CD4-positive, CD25-positive, alpha-beta regulatory T cell (primary cell): ENCODE measurements at regions not wholly inside any gene's neighbourhood (a gene's known extent, or its start where the extent isn't known, plus 50 kb on each side); places are given as distances from the start of the nearest gene placed in this dataset.

Experiments used
- ATAC-seq, 2 donors: fragments of 150-1000 bp; cut with Tn5 transposase; one replicate each; pipeline ENCODE4 v1.10.0; 2021; ENCODE audit warnings: low read depth in 2 of 2, moderate number of reproducible peaks in 2 of 2, moderate library complexity in 1 of 2
- DNase-seq, 3 donors: peaks; one replicate each; pipeline versions ENCODE4 v3.0.0 to v3.0.0-alpha.2; 2012 to 2022; ENCODE audit warnings: mixed read lengths in 1 of 3
- H3K27ac ChIP-seq: one replicate; pipeline ENCODE4 v1.7.0; 2013; ENCODE audit warnings: mild to moderate bottlenecking, low read length; ENCODE audit not compliant: insufficient read depth, poor library complexity, severe bottlenecking
- H3K27me3 ChIP-seq: one replicate; pipeline ENCODE4 v1.7.0; 2013; ENCODE audit warnings: low read length; ENCODE audit not compliant: control insufficient read depth, insufficient read depth
- H3K36me3 ChIP-seq: one replicate; pipeline ENCODE4 v1.7.0; 2013; ENCODE audit warnings: mild to moderate bottlenecking, low read length, moderate library complexity; ENCODE audit not compliant: control insufficient read depth, insufficient read depth
- H3K4me1 ChIP-seq: 2 replicates; pipeline ENCODE4 v1.7.0; 2013; ENCODE audit warnings: mild to moderate bottlenecking, low read length; ENCODE audit not compliant: insufficient read depth, control insufficient read depth, poor library complexity, severe bottlenecking
- H3K4me3 ChIP-seq: one replicate; pipeline ENCODE4 v1.7.0; 2013; ENCODE audit warnings: low read depth, mild to moderate bottlenecking, low read length, moderate library complexity
- H3K9me3 ChIP-seq, 2 experiments: 1 replicate in 1 of 2; 2 replicates in 1 of 2; pipeline ENCODE4 v1.7.0; 2013; ENCODE audit warnings: low read length in 2 of 2, mild to moderate bottlenecking in 1 of 2, moderate library complexity in 1 of 2; ENCODE audit not compliant: control insufficient read depth in 2 of 2
- H3K27ac Mint-ChIP-seq, 3 donors: one replicate each; pipeline ENCODE4 v1.8.0; 2020 to 2022; ENCODE audit warnings: mild to moderate bottlenecking in 3 of 3, mixed read lengths in 3 of 3, moderate library complexity in 2 of 3
- H3K27me3 Mint-ChIP-seq: one replicate; pipeline ENCODE4 v1.8.0; 2022; ENCODE audit warnings: mild to moderate bottlenecking, mixed read lengths
- H3K36me3 Mint-ChIP-seq: one replicate; pipeline ENCODE4 v1.8.0; 2020; ENCODE audit warnings: mixed read lengths
- H3K4me1 Mint-ChIP-seq, 4 donors: one replicate each; pipeline ENCODE4 v1.8.0; 2020 to 2022; ENCODE audit warnings: mixed read lengths in 4 of 4, mild to moderate bottlenecking in 1 of 4
- H3K4me3 Mint-ChIP-seq, 4 donors: one replicate each; pipeline ENCODE4 v1.8.0; 2020 to 2022; ENCODE audit warnings: mild to moderate bottlenecking in 4 of 4, mixed read lengths in 4 of 4, moderate library complexity in 3 of 4
- H3K9me3 Mint-ChIP-seq, 7 donors: one replicate each; pipeline ENCODE4 v1.8.0; 2020 to 2022; ENCODE audit warnings: mixed read lengths in 7 of 7, mild to moderate bottlenecking in 3 of 7, moderate library complexity in 2 of 7

- Mint-ChIP-seq H3K4me1 (no peaks in the 10 kb centered on the region), H3K36me3 (no peaks in the 10 kb centered on the region), H3K27ac (no peak overlapping the region), H3K27me3 (peaks cover 10% of the 10 kb centered on the region), H3K9me3 (peaks cover 0 to 2% (median 0%) of the 10 kb centered on the region in 7 donors), H3K4me3 (no peak overlapping the region)
- no peaks in the 10 kb centered on the region for H3K9me3 ChIP-seq
- DNase-seq (no peak), ATAC-seq (no peak)
- no peaks in the 10 kb centered on the region for H3K27me3 ChIP-seq
- no peaks in the 10 kb centered on the region for H3K36me3 ChIP-seq
- H3K4me1 ChIP-seq: no peaks in the 10 kb centered on the region
- no peak overlapping the region for H3K4me3 ChIP-seq
- H3K27ac ChIP-seq: no peak overlapping the region
These were observed 418.6 kb downstream of the TRIB2 start for GRCh38 chr2:13135369-13135768.

DNA sequence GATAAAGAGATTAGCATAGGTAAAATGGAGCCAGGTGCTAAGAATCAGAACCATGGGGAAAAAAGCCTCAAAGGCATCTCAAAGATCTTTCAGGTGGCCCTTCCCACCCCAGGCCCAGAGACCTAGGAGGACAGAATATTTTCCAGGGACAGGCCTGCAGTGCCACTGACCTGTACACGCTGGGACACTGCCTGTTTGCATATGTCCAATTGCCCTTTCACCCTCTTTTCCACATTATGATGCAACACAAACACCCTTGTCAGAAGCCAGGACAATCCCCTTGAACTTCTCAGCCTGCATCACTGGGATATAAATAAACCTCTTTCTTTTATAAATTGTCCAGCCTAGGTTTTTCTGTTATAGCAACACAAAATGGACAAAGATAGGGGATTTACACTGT lies 419.1 kb downstream of the TRIB2 start:
- Mint-ChIP-seq H3K4me3 (no peak overlapping the region), H3K27ac (no peak overlapping the region), H3K27me3 (peaks cover 9% of the 10 kb centered on the region), H3K4me1 (no peaks in the 10 kb centered on the region), H3K9me3 (peaks cover 0 to 2% (median 0%) of the 10 kb centered on the region in 7 donors), H3K36me3 (no peaks in the 10 kb centered on the region)
- Histone ChIP-seq H3K4me3 (no peak overlapping the region), H3K9me3 (no peaks in the 10 kb centered on the region), H3K27me3 (no peaks in the 10 kb centered on the region), H3K36me3 (no peaks in the 10 kb centered on the region), H3K4me1 (no peaks in the 10 kb centered on the region), H3K27ac (no peak overlapping the region)
- DNase-seq (no peak), ATAC-seq (no peak)

- no peak overlapping the region for H3K4me3 ChIP-seq
- Mint-ChIP-seq H3K9me3 (peaks cover 0 to 5% (median 2%) of the 10 kb centered on the region in 7 donors), H3K4me1 (no peaks in the 10 kb centered on the region), H3K4me3 (no peak overlapping the region), H3K27ac (no peak overlapping the region), H3K27me3 (peaks cover 6% of the 10 kb centered on the region), H3K36me3 (no peaks in the 10 kb centered on the region)
- no peak overlapping the region for H3K27ac ChIP-seq
- H3K9me3 ChIP-seq: no peaks in the 10 kb centered on the region
- no peak for ATAC-seq
- no peaks in the 10 kb centered on the region for H3K4me1 ChIP-seq
- no peaks in the 10 kb centered on the region for H3K36me3 ChIP-seq
- H3K27me3 ChIP-seq: no peaks in the 10 kb centered on the region
- no peak for DNase-seq
These were observed 420.9 kb downstream of the TRIB2 start for GRCh38 chr2:13137679-13138078.

- Histone ChIP-seq H3K4me1 (no peaks in the 10 kb centered on the region), H3K27me3 (no peaks in the 10 kb centered on the region), H3K36me3 (no peaks in the 10 kb centered on the region), H3K9me3 (no peaks in the 10 kb centered on the region), H3K4me3 (no peak overlapping the region), H3K27ac (no peak overlapping the region)
- no peak overlapping the region for H3K4me3 Mint-ChIP-seq
- no peaks in the 10 kb centered on the region for H3K36me3 Mint-ChIP-seq
- peaks cover 0 to 5% (median 0%) of the 10 kb centered on the region in 7 donors for H3K9me3 Mint-ChIP-seq
- no peak overlapping the region for H3K27ac Mint-ChIP-seq
- H3K4me1 Mint-ChIP-seq: no peaks in the 10 kb centered on the region
- DNase-seq: no peak
- ATAC-seq: no peak
- H3K27me3 Mint-ChIP-seq: no peaks in the 10 kb centered on the region
These were observed 424.6 kb downstream of the TRIB2 start for GRCh38 chr2:13141315-13141714.

GRCh38 chr2:13143451-13143850 lies 426.7 kb downstream of the TRIB2 start:
- Histone ChIP-seq H3K4me3 (no peak overlapping the region), H3K36me3 (no peaks in the 10 kb centered on the region), H3K9me3 (no peaks in the 10 kb centered on the region), H3K4me1 (no peaks in the 10 kb centered on the region), H3K27me3 (peaks cover 3% of the 10 kb centered on the region), H3K27ac (no peak overlapping the region)
- Mint-ChIP-seq H3K27me3 (no peaks in the 10 kb centered on the region), H3K4me1 (no peaks in the 10 kb centered on the region), H3K9me3 (peaks cover 0 to 5% (median 0%) of the 10 kb centered on the region in 7 donors), H3K27ac (no peak overlapping the region), H3K36me3 (no peaks in the 10 kb centered on the region), H3K4me3 (no peak overlapping the region)
- ATAC-seq: no peak
- no peak for DNase-seq

GRCh38 chr2:13156916-13157315 lies 440.2 kb downstream of the TRIB2 start:
- Mint-ChIP-seq H3K27me3 (no peaks in the 10 kb centered on the region), H3K4me1 (no peaks in the 10 kb centered on the region), H3K36me3 (no peaks in the 10 kb centered on the region), H3K9me3 (peaks cover 0 to 4% (median 0%) of the 10 kb centered on the region in 7 donors), H3K27ac (no peak overlapping the region), H3K4me3 (no peak overlapping the region)
- no peak overlapping the region for H3K27ac ChIP-seq
- H3K36me3 ChIP-seq: no peaks in the 10 kb centered on the region
- ATAC-seq (no peak), DNase-seq (no peak)
- H3K4me1 ChIP-seq: no peaks in the 10 kb centered on the region
- H3K9me3 ChIP-seq: no peaks in the 10 kb centered on the region
- H3K4me3 ChIP-seq: no peak overlapping the region
- H3K27me3 ChIP-seq: peaks cover 3% of the 10 kb centered on the region

DNA sequence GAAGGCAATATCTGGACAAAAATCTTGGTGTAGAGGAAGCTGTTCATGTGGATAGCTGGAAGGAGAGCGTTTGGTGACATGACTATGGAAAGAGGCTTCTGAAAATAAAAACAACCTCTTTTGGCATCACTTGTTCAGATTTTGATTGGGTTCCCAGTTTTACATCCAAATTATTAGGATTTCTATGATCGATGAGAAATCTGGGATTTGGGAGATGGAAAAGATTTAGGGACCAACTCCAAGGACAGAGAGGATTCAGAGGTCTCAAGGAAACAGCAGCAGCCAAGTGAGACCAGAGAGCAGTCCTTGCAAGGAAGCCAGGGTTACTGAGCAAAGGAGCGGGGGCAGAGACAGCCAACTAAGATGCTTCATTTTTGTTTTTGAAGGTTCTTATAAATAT lies 441.7 kb downstream of the TRIB2 start:
- no peaks in the 10 kb centered on the region for H3K36me3 ChIP-seq
- no peaks in the 10 kb centered on the region for H3K9me3 ChIP-seq
- H3K27me3 ChIP-seq: peaks cover 3% of the 10 kb centered on the region
- no peak overlapping the region for H3K27ac ChIP-seq
- H3K27ac Mint-ChIP-seq: no peak overlapping the region
- H3K4me1 Mint-ChIP-seq: no peaks in the 10 kb centered on the region
- no peak overlapping the region for H3K4me3 Mint-ChIP-seq
- DNase-seq: no peak
- no peaks in the 10 kb centered on the region for H3K36me3 Mint-ChIP-seq
- H3K4me3 ChIP-seq: no peak overlapping the region
- no peak for ATAC-seq
- H3K27me3 Mint-ChIP-seq: no peaks in the 10 kb centered on the region
- peaks cover 0 to 4% (median 0%) of the 10 kb centered on the region in 7 donors for H3K9me3 Mint-ChIP-seq
- no peaks in the 10 kb centered on the region for H3K4me1 ChIP-seq

DNA sequence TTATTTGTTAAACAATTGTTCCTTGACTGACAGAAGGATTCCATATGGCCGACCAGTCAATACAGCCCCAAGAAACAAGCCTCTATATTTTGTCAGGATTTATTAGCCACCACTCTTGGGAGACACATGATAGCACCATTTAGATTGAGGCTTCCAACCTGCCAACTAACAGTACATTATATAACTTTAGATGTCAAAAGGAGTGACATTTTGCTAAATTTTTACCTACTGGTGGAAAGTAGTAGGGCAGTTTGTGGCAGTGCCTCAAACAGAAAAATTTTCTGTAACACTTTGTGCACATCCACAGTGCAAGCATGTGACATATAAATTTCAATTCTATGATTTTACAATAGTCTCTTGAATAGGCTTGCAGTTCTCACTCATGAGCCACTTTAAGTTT lies 464.0 kb downstream of the TRIB2 start:
- Mint-ChIP-seq H3K9me3 (peaks cover 2 to 6% (median 5%) of the 10 kb centered on the region in 7 donors), H3K4me1 (no peaks in the 10 kb centered on the region), H3K36me3 (no peaks in the 10 kb centered on the region), H3K27ac (no peak overlapping the region), H3K27me3 (no peaks in the 10 kb centered on the region), H3K4me3 (no peak overlapping the region)
- ATAC-seq: no peak
- Histone ChIP-seq H3K4me1 (no peaks in the 10 kb centered on the region), H3K27ac (no peak overlapping the region), H3K4me3 (no peak overlapping the region), H3K27me3 (no peaks in the 10 kb centered on the region), H3K36me3 (no peaks in the 10 kb centered on the region), H3K9me3 (no peaks in the 10 kb centered on the region)
- no peak for DNase-seq
